ENCODE measurements at regions not wholly inside any gene's neighbourhood (a gene's known extent, or its start where the extent isn't known, plus 50 kb on each side); places are given as distances from the start of the nearest gene placed in this dataset.

DNA sequence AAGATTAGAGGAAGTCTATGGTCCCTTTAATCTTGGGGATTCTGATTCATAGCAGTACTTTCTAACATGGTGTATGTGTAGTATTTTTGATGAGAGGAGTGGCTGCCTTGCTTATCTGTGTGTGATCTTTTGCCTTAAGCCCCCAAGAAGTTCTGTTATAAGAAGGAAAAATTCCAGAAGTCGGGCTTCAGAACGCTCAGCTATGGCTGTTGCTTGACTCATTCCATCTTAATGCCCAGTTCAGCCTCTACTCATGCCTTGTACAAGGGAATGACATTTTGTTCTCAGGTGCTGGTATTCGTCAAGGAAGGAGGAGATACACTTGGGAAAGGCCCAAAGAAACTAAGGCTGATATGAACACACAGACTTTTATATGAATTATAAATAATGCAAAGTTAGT, 713.0 kb upstream of the MARCKS start:
- ATAC-seq (ENCODE audit: low FRiP score): no peak
- no peak for DNase-seq (ENCODE audit: low spot score)
- no peak for TF ChIP-seq CTCF (IDR thresholded peaks at IDR 0.05)

DNA sequence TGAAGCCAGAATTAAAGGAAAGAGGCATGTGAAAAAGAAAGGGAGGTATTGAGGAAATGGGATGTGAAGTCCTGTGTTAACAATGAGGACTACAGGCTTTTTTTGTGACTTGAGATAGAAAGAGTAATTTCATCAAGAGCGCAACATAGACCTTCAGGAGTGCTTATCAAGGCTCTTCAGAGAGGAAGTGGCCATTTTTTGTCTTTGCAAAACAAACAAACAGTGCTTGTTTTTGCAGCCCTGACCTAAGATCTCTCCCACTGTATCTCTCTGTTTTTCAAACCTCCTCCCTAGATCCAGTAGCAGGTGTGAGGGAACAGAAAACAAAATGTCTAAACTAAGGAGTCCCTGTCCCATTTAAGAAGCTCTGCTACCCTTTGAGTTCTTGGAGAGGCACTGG, 710.3 kb upstream of the MARCKS start:
- DNase-seq (ENCODE audit: low spot score) (no peak), ATAC-seq (ENCODE audit: low FRiP score) (no peak)
- TF ChIP-seq CTCF (IDR thresholded peaks at IDR 0.05): no peak

DNA sequence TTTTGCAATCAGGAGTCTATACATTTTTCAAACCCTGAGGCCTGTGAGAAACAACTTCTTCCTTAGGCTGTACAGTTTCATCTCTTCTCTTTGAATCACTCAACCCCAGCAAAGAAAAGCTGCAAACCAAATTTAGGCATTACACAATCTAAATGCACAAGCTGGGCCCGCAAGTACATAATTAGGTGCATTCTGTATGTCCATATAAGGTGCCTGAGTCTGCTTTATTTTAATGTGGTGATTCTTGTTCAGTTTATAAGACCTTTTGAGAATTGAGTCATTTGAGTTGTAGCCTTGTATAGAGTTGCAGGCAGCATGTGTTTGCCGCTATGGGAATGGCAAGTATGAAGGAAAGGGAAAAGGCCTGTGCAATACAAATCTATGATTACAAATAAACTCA, 709.6 kb upstream of the MARCKS start:
- ATAC-seq (ENCODE audit: low FRiP score) (no peak), DNase-seq (ENCODE audit: low spot score) (no peak)
- no peak for TF ChIP-seq CTCF (IDR thresholded peaks at IDR 0.05)

- DNase-seq (ENCODE audit: low spot score) (no peak), ATAC-seq (ENCODE audit: low FRiP score) (no peak)
- no peak for TF ChIP-seq CTCF (IDR thresholded peaks at IDR 0.05)
Measured at GRCh38 chr6:113148566-113148965, 708.6 kb upstream of the MARCKS start.

DNA sequence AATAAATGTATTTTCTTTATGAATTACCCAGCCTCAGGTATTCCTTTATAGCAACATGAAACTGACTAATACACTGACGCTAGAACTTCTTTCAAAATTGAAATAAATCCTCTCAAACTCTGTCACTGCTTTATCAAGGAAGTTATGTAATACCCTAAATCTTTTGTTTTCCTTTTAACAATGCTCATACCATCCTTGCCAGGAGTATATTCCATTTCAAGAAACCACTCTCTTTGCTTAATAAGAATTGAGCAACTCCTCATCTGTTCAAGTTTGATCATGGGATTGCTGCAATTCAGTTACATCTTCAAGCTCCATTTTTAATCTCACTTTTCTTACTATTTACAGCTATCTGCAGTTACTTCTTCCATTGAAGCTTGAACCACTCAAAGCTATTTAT, 707.6 kb upstream of the MARCKS start:
- no peak for DNase-seq (ENCODE audit: low spot score)
- no peak for ATAC-seq (ENCODE audit: low FRiP score)
- TF ChIP-seq CTCF (IDR thresholded peaks at IDR 0.05): no peak

- TF ChIP-seq CTCF (IDR thresholded peaks at IDR 0.05): no peak
- DNase-seq (ENCODE audit: low spot score): no peak
- ATAC-seq (ENCODE audit: low FRiP score): no peak
Measured at GRCh38 chr6:113160306-113161017, 696.7 kb upstream of the MARCKS start.

- TF ChIP-seq CTCF (IDR thresholded peaks at IDR 0.05): no peak
- no peak for DNase-seq (ENCODE audit: low spot score)
- no peak for ATAC-seq (ENCODE audit: low FRiP score)
Measured at GRCh38 chr6:113161018-113161315, 696.2 kb upstream of the MARCKS start.
